ENCODE measurements at regions not wholly inside any gene's neighbourhood (a gene's known extent, or its start where the extent isn't known, plus 50 kb on each side); places are given as distances from the start of the nearest gene placed in this dataset.

DNA sequence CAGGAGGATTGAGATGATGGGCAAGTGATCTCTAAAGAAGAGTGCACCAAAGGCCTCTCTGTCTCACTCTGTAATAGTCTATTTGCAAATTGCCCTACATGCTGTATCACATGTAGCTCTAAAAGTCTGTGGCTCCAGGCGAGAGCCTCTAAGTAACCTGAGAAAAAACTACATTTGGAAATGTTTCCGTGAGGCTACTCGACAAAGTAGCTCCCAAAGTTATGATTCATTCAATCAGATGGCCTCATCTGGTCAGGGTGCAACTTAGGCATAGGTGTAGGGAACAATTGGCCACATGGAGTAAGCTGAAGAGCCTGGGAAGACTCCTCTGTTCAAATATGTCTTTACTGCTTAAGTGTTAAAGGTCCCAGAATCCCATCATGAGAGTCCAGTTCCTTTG lies 155.4 kb upstream of the PLEKHG7 start:
- TF ChIP-seq EZH2 (IDR thresholded peaks at IDR 0.05; ENCODE audit: low read depth) (no peak), CTCF (conservative IDR thresholded peaks at IDR 0.05) (no peak)
